GM10248 (cell line): ENCODE measurements at regions not wholly inside any gene's neighbourhood (a gene's known extent, or its start where the extent isn't known, plus 50 kb on each side); places are given as distances from the start of the nearest gene placed in this dataset.

ENCODE experiments used
- CTCF ChIA-PET: fragments of 300-600 bp; sonication (Branson Sonifier 250); formaldehyde crosslinking; extraction: SDS; loops from one replicate; lab custom pipeline; 2021; ENCODE audit warnings: antibody characterized with exemption; lab: Yijun Ruan, JAX
- POLR2A ChIA-PET: fragments of 350-650 bp; sonication (Branson Sonifier 250); formaldehyde crosslinking; extraction: SDS; loops from one replicate; lab custom pipeline; 2020; ENCODE audit warnings: antibody characterized with exemption; lab: Yijun Ruan, JAX
- DNase-seq: peaks from one replicate; pipeline ENCODE4 v3.0.0; 2012; ENCODE audit errors: extremely low spot score
- TF ChIP-seq, protein P1 (sequence below): IDR thresholded peaks from 2 replicates; pipeline ENCODE4 v1.5.1; 2012; ENCODE audit warnings: mild to moderate bottlenecking, low read depth; ENCODE audit errors: extremely low read depth, missing control alignments, control extremely low read depth

DNA sequence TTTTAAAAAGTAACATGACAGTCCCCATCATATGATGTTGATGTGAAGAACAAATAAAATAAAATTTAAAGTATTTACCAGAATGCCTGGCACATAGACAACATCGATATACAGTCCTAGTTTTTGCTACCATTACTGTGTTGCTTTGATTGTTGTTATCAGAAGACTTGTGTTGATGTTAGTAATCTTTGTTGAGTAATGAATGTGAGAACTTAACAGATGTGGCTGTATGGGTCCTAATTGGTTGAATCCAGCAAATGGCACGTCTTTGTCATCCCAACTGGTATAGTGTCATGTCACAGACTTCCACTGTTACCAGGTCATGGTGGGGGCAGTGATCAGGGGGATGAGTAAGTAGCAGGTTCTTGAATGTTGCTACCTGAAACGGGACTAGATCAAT is 1151.4 kb upstream of the CDH8 start:
- ChIA-PET CTCF (interaction anchor here (0.7 kb wide), 1 partner anchor 19 kb away, joined by 3 read pairs; no protein-coding TSS in a partner anchor), POLR2A (no interaction called here)
- TF ChIP-seq, protein P1, sequence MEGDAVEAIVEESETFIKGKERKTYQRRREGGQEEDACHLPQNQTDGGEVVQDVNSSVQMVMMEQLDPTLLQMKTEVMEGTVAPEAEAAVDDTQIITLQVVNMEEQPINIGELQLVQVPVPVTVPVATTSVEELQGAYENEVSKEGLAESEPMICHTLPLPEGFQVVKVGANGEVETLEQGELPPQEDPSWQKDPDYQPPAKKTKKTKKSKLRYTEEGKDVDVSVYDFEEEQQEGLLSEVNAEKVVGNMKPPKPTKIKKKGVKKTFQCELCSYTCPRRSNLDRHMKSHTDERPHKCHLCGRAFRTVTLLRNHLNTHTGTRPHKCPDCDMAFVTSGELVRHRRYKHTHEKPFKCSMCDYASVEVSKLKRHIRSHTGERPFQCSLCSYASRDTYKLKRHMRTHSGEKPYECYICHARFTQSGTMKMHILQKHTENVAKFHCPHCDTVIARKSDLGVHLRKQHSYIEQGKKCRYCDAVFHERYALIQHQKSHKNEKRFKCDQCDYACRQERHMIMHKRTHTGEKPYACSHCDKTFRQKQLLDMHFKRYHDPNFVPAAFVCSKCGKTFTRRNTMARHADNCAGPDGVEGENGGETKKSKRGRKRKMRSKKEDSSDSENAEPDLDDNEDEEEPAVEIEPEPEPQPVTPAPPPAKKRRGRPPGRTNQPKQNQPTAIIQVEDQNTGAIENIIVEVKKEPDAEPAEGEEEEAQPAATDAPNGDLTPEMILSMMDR, result no peak
- DNase-seq, result no peak

DNA sequence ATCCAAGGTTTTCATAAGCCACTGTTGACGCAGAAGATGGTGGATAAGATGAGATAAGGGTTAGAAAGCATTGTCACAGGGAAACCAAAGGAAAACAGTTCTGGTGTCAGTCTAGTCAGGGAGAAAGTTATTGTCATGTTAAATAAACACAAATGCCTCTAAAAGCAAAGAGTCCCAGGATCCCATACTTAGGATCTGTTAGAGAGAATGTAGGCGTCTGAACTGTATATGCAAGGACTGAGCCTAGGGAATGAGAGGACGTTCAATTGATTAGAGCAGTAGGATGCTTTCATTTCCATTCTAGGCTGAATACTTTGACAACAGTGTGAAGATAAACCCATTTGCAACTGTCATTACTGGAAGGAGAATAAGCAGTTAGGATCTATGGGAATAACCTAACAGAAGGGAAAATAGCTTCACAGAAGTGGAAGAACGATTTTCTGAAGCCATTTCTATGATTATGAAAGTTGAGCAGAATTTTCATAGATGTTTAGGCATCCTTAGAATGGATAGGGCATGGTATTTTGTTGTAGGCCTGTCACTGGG is 1149.1 kb upstream of the CDH8 start:
- ChIA-PET POLR2A (no interaction called here), CTCF (no interaction called here)
- no peak for DNase-seq
- TF ChIP-seq, protein P1, result no peak

DNA sequence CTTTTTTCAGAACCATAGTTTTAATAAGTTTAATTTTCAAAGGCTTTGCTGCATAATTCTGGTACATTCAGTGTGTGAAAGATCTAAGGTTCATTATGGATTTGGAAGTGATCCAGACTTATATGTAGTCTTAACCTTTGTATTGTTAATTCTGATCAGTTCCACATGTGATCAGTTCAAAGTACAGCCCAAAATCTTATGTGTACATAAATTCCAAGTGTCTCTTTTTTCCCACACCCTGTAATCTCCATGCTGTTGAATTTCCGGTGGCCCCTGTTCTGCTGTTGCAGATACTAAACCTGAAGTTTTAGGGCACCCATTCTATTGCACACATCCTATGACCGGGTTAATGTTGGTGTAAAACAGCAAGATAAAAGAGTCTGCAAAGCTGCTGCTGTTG is 1147.5 kb upstream of the CDH8 start:
- TF ChIP-seq, protein P1, result no peak
- ChIA-PET CTCF (interaction anchor here (1.9 kb wide), 1 partner anchor 10 kb away, joined by 5 read pairs; no protein-coding TSS in a partner anchor), POLR2A (no interaction called here)
- DNase-seq, result no peak

DNA sequence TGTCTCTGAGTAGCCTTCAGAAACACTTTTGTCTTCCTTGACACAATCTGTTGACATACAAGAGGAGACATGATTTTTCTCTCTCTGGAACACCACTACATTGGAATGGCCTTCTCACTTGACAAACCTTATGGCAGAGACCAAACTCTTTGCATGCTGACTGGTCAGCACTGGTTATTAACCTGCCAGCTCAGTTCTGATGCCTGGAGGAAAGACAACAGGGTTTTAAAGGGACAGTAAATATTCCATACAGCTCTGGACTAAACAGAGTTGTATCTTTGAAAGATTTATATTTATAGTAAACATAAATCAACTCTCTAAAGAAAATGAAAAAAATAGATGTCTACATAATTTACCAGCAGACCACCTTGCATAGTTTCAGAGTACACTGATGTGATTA is 1139.1 kb upstream of the CDH8 start:
- ChIA-PET CTCF (no interaction called here), POLR2A (no interaction called here)
- DNase-seq, result no peak
- TF ChIP-seq, protein P1, result no peak

DNA sequence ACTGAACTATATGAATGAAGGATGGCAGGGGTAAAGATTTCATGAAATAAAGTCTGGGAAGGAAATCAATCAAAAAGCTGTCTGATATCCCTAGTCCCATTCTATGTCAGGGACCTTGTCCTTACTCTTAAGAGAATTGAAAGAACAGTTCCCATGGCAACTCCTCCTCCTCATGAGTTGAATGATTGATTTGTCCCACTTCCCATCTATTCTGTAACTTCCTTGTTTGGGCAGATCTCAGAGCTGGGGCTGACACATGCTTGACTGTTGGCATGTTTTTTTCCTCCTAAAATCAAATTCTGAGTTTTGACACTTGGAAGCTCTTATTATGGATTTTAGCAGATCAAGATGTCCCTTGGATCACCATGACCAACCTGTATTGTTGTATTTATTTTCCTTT is 1138.6 kb upstream of the CDH8 start:
- TF ChIP-seq, protein P1, result no peak
- ChIA-PET CTCF (interaction anchor here (1.9 kb wide), 1 partner anchor 8 kb away, joined by 5 read pairs; no protein-coding TSS in a partner anchor), POLR2A (no interaction called here)
- DNase-seq, result no peak

DNA sequence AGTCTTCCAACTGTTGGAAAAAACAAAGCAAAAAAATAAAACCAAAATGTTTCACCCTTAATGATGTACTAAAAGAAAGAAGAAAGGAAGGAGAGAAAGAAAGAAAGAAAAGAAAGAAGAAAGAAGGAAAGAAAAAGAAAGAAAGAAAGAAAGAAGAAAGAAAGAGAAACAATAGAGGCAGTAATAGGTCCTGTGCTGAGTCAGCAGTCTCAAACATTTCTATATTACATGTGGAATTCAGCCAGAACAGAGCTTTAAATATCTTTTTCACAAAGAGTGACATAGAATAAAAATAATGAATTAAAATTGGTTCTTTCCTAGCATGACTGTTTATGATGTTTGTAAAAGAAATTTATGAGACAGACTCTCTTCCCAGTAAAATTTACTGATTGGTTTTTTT is 1135.3 kb upstream of the CDH8 start:
- POLR2A ChIA-PET, result no interaction called here
- CTCF ChIA-PET, result no interaction called here
- DNase-seq, result no peak
- TF ChIP-seq, protein P1, result no peak

DNA sequence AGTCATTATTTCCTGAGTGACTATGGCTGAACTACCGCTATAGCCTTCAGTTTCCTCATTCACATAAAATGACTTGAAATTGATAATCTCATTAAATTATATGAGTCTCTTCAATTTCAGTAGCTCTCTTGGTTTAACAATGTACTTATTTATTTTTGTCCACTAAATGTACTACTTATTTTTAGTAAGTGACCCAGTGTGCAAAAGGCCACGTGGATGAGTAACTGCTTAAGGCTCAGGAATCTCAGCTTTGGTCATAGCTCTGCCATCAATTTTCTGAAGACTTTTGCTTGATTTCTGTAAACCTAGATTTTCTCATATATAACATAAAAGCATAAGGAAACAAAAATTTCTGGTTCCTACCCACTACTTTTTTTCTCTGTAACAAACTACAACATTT is 1132.9 kb upstream of the CDH8 start:
- CTCF ChIA-PET, result interaction anchor here (1.1 kb wide), 1 partner anchor 8 kb away, joined by 4 read pairs; no protein-coding TSS in a partner anchor
- no peak for DNase-seq
- POLR2A ChIA-PET, result no interaction called here
- TF ChIP-seq, protein P1, result no peak
